OCI-LY3 (cell line): ENCODE measurements at regions not wholly inside any gene's neighbourhood (a gene's known extent, or its start where the extent isn't known, plus 50 kb on each side); places are given as distances from the start of the nearest gene placed in this dataset.

Experiments used
- EZH2phosphoT487 ChIP-seq: fragments of 200-600 bp; shearing (Covaris generic); IDR thresholded peaks from 2 replicates; pipeline ENCODE4 v1.6.1; 2018; ENCODE audit warnings: antibody characterized with exemption, mixed run types, low read depth
- TF ChIP-seq, protein P1 (sequence below): fragments of 200-600, 300-600 bp; sonication (generic); IDR thresholded peaks from 2 replicates; pipeline ENCODE4 v1.5.1; 2014; ENCODE audit warnings: antibody characterized with exemption, low read length, low read depth

DNA sequence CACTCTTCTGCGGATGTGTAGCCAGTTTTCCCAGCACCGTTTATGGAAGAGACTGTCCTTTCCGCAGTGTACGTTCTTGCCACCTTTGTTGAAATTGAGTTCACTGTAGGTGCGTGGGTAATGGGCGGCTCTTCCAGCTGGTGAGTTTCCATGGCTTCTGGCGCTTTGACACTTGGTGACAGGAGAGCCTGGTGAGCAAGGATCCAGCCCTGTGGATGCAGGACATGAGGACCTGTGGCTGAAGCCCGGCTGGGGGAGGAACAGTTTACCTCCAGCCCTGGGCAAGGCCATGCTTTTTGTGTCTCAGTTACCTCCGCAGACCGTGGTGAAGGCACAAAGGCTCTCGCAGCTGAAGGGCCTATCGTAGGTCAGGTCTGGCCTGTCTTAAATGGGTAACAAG lies 166.5 kb downstream of the LAT start:
- TF ChIP-seq, protein P1, sequence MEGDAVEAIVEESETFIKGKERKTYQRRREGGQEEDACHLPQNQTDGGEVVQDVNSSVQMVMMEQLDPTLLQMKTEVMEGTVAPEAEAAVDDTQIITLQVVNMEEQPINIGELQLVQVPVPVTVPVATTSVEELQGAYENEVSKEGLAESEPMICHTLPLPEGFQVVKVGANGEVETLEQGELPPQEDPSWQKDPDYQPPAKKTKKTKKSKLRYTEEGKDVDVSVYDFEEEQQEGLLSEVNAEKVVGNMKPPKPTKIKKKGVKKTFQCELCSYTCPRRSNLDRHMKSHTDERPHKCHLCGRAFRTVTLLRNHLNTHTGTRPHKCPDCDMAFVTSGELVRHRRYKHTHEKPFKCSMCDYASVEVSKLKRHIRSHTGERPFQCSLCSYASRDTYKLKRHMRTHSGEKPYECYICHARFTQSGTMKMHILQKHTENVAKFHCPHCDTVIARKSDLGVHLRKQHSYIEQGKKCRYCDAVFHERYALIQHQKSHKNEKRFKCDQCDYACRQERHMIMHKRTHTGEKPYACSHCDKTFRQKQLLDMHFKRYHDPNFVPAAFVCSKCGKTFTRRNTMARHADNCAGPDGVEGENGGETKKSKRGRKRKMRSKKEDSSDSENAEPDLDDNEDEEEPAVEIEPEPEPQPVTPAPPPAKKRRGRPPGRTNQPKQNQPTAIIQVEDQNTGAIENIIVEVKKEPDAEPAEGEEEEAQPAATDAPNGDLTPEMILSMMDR, result no peak
- no peak for TF ChIP-seq EZH2phosphoT487
